ENCODE measurements at regions not wholly inside any gene's neighbourhood (a gene's known extent, or its start where the extent isn't known, plus 50 kb on each side); places are given as distances from the start of the nearest gene placed in this dataset.
"Not testable (repeated sequence)": the region's sequence is repeated elsewhere in the genome, so short reads cannot be mapped to it uniquely, and the experiment has no call there.

DNA sequence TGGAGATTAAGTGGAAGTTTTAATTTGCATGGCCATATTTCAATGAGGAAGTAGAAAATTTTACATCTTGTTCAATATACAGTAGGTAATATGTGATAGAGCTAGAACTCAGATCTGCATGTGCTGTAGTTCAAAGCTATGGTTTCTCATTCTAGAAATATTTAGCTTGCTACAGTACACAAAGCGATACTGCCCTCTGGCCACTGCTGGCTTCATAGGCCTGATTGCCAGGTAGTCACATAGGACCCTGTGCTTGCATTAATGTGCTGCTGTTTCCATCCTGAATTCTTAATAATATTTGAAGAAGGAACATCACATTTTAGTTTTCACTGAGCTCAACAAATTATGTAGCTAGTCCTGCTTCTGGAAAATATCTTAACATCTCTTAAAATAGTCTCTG lies 87.0 kb downstream of the PLSCR2 start:
- no peak for DNase-seq (ENCODE audit: low read depth)

DNA sequence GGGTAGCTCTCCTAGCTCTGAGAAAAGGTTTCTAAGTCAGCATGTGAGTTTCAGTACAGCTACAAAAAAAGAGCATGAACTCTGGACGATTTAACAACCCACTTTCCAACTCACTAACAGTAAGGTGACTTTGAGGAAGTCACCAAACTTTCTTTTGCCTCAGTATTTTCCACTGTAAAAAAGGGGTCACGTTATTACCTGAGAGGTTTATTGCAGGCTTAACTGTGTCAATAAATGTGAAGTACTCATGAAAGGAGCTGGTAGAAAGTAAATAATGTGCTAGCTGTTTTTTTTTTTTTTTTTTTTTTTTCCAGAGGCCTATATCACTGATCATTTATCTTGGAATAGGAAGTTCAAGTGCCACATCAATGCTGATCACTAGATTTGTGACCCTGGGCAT lies 89.3 kb downstream of the PLSCR2 start:
- DNase-seq (ENCODE audit: low read depth): no peak

DNA sequence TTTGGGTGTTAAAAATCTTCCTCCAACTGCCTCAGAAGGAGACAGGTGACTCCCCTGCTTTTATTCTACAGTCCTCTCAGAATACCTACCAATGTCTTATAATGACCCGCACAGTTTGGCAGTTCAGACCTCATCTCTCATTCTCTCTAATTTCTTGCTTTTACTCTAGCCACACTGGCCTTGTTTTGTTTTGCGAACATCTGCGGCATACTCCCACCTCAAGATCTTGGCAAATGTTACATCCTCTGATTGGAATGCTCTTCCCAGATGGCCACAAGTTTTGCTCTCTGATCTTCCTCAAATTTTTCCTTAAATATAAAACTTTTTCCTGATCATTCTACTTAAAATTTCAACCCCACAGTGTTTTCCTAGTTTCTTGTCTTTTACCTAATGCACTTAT lies 94.1 kb downstream of the PLSCR2 start:
- no peak for DNase-seq (ENCODE audit: low read depth)

DNA sequence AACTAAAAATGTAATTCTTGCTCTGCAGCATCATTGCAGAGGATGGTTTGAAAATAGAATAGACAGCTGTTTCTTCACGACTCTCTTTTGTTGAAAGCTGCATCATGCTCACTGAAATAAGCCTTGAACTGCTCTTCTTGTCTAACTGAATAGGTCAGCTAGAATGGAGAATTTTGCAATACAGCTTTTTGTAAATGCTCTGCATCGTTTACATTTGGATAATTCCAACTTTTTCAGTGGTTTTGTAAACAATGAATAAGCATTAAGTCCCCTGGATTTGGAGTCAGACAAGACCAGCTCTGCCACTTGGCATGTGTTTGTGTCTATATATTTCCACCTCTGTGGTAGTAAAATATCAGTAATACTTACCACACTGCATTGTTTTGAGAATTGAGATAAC lies 95.2 kb downstream of the PLSCR2 start:
- DNase-seq (ENCODE audit: low read depth): no peak

DNA sequence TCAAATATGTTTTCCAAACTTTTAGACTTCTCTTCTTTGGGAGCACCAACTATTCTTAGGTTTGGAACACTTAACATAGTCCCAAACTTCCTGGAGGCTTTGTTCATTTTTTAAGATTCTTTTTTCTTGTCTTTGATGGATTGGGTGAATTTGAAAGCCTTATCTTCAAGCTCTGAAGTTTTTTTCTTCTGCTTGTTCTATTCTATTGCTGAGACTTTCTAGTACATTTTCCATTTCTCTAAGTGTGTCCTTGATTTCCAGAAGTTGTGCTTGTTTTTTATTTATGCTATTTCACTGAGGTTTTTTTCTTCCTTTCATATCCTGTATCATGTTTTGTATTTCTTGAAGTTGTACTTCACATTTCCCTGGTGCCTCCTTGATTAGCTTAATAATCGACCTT lies 97.5 kb downstream of the PLSCR2 start:
- no peak for DNase-seq (ENCODE audit: low read depth)

DNA sequence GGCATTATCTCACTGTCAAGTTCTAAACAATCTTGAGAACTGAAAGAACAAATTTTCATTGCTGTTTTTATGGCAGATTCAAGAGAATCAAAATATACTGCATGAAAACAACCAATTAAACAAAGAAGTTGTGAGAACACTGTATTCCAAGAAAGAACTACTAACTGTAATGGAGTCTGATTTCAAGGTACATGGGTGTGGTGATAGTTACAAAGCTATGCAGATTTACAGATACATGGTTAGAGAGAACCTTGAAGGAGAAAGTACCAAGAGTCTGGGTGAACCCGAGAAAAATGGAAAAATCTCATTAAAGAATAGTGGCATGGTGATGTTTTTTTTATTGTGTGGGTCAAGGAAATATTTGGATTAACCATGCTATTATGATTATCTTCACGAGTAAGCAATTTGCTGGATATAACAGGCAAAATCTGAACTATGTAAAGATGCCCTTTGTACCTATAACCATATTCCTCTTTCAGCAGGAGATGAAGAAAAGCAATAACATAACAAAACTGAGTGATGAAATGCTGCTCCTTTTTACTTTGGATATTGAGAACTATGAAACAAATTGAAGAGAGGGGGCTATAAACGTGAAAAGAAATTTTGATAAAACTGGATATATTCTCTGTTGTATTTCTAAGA lies 100.4 kb downstream of the PLSCR2 start:
- no peak for DNase-seq (ENCODE audit: low read depth)

DNA sequence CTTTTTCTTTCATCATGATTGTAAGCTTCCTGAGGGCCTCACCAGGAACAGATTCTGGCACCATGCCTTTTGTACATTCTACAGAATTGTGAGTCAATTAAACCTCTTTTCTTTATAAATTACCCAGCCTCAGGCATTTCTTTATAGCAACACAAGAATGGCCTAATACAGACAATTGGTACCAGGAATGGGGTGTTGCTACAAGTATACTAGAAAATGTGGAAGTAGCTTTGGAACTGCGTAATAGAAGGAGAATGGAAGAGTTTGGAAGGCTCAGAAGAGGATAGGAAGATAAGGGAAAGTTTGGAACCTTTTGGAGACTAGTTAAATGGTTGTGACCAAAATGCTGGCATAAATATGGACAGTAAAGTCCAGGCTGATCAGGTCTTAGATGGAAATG lies 108.9 kb upstream of the PLSCR4 start:
- no peak for DNase-seq (ENCODE audit: low read depth)

DNA sequence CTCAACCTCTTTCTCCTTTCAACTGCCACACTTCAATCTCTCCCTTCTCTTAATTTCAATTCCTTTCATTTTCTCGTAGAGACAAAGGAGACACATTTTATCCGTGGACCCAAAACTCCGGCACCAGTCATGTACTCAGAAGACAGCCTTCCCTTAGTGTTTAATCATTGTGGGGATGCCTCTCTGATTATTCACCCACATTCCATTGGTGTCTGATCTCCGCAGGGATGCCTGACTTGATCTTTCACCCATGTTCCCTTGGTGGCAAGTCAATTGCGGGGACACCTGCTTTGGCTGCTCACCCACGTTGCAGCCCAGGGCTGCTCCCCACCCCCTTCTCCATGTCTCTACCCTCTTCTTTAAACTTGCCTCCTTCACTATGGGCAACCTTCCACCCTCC lies 103.5 kb upstream of the PLSCR4 start:
- DNase-seq (ENCODE audit: low read depth): not testable (repeated sequence)

DNA sequence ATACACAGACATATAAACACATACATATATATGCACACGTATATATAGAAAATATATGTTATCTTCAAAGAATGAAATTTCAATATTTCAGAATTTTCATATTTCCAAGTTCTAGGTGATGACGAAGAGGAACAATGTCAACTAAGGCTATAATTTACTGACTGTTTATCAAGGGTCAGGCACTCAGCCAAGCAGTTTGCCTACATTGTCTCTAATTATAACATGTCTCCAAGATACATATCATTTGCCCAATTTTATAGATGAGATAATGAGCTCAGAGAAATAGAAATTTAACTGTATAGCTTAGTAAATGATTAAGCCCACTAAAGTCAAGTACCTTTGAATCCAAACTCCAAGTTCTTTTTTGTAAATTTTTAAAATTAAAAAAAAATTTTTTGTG lies 99.9 kb upstream of the PLSCR4 start:
- DNase-seq (ENCODE audit: low read depth): no peak

DNA sequence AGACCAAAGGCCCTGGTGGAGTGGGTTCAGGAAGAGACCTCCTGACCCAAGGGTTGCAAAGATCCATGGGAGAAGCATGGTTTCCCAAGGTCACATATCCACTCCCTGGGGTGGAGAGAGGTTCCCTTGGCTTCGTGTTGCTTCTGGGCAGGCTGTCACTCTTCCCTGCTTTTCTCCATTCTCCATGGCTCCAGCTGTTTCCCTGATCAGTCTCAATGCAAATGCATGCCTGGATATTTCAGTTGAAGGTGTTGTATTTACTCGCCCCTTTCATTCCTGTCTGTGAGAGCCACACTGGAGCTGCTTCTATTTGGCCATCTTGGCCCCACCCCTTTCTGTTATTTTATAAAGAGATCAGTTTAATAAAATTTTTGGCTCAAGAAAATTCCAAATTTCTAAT lies 95.0 kb upstream of the PLSCR4 start:
- no peak for DNase-seq (ENCODE audit: low read depth)

DNA sequence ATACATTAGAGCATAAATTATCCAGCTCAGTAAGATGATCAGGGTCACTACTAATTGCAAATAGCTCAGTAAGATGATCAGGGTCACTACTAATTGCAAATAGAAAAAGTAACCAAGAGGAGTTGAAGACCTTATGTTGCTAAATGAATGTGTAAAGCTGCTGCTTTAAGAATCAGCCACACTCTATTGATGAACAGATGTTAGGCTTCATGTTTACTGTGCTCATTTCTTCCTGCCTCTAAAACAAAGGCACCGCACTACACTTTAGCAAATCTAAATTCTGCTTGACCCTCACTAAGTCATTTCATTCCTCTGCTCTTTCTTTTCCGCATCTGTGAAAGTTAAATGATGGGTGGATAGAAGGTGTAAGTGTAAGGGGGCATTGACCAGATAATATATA lies 92.6 kb upstream of the PLSCR4 start:
- DNase-seq (ENCODE audit: low read depth): no peak

DNA sequence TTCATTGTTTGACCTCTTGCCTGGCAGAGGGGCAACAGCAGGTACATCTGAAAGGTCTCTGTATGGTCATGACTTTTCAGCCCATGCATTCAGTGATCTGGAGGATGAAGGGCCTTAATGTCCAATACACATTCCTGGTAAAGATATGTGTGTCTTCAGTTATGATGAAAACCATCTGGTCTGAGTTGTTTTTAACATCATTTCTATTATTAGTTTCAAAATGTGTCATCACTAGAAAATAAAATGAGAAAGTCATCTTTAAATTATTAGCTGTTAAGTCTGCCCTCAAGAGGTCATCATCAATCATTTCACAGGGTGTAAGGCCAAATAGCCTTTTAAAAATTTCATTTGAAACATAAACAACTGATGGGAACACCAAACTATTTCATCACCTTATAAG lies 92.1 kb upstream of the PLSCR4 start:
- DNase-seq (ENCODE audit: low read depth): peak; percentile 21

DNA sequence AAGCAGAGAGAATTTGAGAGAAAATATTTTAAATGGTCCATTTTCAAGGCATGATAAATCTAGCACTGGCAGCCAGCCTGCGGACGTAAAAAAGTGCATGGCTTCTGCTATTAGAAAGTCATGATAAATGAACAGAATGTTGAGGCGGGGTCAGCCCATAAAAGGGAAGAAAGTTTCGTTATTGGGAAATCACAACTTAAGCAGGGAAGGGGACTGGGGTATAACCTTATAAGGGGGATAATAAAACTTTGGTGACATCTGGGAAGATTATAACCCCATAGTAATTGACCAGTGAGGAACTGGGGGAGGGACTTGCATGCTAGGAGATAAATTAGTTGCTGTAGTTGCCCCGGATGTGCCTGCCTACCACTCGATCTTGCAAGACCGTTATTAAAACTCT lies 88.4 kb upstream of the PLSCR4 start:
- DNase-seq (ENCODE audit: low read depth): no peak

DNA sequence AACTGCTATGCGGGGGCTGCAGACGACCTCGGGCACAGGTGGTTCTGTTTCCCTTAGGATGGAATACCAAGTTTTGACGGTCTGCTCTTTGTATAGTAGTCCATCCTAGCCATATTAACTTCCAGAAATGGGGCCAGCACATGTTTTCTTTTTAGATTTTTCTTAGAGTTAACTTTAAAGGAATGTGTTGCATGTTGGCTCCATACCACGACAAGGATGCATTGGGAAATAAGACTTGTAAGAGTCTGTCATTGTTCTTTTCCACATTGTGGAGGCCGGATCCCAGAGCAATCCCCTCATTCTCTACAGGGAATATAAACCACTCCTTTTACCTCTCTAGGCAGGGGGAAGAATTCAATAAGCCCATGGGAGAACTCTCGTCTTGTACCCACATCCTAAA lies 87.1 kb upstream of the PLSCR4 start:
- DNase-seq (ENCODE audit: low read depth): no peak

DNA sequence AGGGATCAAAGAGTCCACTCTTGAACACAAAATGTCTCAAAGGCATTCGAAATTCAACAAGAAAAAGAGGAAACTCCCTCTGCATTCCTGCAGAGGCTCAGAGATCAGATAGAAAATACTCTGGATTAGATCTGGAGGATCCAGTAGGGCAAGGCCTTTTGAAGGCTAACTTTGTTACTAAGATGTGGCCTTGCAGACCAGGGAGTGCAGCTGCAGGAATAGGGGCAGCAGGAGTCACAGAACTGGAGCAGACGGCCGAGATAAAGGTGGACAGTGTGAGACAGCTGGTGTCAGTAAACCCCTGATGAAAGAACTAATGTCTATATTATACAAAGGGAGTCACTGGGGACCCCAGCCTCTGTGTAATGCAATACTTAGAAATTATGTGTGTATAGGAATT lies 84.5 kb upstream of the PLSCR4 start:
- DNase-seq (ENCODE audit: low read depth): no peak

DNA sequence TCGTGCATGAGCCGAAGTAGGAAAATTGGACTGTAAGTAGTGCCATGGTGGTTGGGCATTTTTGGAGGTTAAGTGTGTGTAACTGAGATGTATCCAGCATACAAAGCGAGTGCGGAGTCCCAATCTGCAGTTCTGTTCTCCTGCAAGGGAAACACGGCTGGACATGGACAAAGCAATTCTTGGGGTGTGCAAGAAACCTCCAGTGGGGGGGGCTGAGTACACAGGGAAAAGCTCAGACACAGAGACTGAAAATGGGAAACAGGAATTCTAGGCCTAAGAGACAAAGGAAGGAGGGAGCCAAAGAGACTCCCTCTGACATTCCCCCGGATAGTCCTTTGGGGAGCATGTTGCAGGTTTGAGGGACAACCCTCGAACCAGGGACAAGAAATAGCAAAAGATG lies 83.2 kb upstream of the PLSCR4 start:
- no peak for DNase-seq (ENCODE audit: low read depth)

DNA sequence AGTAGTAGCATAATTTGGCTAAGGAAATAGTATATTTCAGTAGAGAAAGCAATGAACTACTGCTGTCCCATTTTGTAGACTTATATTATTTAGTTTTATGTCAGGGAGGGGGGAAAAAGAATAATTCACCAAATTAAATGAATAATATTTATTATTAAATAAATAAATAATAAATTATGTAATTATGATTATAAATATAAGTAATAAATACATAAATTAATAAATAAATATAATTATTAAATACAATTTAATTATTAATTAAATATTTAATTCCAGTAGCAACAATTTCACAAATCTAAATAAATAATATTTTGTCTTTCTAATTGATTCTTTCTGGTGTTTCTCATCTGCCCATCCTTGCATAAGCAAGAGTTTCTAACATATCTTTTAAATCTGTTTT lies 81.1 kb upstream of the PLSCR4 start:
- DNase-seq (ENCODE audit: low read depth): no peak

DNA sequence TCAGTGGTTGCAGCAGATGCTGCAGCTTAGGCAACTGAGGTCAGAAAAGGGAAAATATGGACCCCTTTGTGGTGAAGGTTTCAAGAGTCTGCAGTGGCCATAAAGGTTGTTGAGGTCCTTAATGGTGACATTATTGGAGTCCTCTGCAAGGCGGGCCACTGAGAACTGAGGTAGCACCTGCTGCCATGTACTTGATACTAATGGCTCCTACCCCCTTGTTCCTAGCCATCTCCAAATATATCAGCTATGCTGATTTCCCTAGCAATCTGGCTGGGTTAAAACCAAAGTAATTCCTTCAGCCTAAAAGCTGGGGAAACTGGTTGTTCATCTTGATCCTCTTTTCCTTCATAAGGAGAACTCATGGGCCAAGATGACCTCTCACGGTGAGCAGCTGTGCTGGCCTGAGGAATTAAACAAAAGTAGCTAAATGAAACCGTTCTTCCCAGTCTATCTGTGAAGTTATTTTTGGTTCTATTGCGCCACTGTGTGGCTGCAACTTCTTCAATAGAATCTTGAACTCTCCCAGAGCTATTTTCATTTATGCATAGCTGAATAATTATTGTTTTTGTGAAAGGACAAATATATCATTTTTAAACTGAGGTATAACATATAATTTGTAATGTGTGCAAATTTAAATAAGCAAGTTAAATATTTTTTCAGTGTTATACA lies 76.1 kb upstream of the PLSCR4 start:
- DNase-seq (ENCODE audit: low read depth): peak; percentile 47

DNA sequence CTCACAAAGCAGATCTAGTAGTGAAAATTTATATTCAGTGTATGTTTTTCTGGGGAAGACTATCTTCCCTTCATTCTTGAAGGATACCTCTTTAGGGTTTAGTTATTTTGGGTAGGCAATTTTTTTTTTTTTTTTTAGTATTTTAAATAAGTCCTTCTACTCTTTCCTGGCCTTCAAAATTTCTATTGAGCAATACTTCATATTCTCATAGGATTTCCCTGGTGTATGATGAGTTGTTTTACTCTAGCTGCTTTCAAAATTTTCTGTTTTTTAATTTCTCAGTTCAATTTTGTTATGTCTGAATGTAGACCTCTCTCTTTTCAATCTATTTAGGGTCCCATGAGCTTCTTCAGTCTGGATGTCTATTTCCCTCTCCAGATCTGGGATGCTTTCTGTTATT lies 74.3 kb upstream of the PLSCR4 start:
- no peak for DNase-seq (ENCODE audit: low read depth)

DNA sequence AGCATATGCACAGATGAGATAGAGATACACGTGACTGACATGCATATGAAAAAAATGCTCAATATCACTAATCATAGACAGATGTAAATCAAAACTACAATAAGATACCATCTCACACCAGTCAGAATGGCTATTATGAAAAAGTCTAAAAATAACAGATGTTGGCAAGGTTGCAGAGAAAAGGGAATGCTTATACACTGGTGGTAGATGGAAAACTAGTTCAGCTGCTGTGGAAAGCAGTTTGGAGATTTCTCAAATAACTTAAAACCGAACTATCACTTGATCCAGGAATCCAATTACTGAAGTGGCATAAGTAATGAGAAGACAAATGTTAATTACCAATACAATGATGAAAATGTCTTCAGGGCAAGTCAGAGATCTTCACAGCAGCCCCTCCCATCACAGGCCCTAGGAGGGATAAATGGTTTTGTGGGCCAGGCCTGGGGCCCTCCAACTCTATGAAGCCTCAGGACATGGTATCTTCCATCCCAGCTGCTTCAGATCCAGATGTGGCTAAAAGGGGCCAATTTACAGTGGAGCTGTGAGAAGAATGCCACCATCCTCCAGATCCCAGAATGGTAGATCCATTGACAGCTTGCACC lies 71.4 kb upstream of the PLSCR4 start:
- DNase-seq (ENCODE audit: low read depth): no peak

DNA sequence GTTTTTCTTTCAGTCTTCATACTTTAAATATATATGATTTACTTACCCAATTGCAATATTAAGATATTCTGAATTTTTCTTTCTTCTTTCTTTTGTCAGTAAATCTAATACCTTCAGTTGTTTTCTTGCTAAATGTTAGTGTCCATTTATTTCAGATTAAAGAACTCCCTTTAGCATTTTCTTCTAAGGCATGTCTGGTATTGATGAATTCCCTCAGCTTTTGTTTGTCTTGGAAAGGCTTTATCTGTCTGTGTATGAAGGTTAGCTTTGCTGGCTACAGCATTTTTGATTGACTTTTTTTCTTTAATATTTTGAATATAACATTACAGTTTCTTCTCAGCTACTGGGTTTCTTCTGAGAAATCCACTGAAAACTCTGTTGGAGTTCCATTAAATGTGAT lies 64.0 kb upstream of the PLSCR4 start:
- DNase-seq (ENCODE audit: low read depth): no peak

DNA sequence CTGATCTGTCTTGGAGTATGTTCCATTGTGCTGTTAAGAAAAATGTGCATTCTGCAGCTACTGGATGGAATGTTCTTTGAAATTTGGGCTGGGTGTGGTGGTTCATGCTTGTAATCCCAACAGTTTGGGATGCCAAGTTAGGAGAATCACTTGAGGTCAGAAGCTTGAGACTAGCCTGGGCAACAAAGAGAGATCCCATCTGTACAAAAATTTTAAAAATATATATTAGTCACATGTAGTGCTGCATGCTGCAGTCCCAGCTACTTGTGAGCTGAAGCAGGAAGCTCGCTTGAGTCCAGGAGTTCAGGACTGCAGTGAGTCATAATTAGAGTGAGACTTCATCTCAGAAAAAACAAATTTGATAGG lies 62.8 kb upstream of the PLSCR4 start:
- peak; percentile 46 for DNase-seq (ENCODE audit: low read depth)

DNA sequence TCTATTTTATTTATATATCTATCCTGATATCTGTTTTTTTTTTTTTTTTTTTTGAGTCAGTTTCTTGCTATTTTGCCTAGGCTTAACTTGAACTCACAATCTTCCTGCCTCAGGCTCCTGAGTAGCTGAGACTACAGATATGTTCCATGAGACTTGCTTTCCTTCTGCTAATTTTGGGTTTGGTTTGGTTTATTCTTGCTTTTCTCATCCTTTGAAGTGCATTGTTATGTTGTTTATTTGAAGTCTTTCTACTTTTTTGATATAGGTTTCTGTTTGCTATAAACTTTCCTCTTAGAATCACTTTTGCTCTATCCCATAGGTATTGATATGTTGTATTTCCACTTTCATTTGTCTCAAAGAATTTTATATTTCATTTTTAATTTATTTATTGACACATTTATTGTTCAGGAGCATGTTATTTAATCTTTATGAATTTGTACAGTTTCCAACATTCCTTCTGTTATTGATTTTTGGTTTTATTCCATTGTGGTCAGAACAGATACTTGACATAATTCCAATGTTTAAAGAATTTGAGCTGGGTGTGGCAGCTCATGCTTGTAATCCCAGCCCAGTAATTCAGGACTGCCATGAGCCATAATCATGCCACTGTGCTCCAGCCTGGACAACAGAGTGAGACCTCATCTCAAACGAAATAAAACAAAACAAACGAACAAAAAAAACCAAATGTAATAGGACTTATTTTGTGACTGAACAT lies 62.3 kb upstream of the PLSCR4 start:
- DNase-seq (ENCODE audit: low read depth): no peak

Data from GM04504 (cell line).